HG03066 (cell line): ENCODE measurements at regions not wholly inside any gene's neighbourhood (a gene's known extent, or its start where the extent isn't known, plus 50 kb on each side); places are given as distances from the start of the nearest gene placed in this dataset.

Experiments used
- ATAC-seq: cut with Tn5 transposase; IDR thresholded peaks from one replicate; pipeline ENCODE4 v1.9.1; 2021; ENCODE audit warnings: low read depth; ENCODE audit not compliant: unreplicated experiment

- no peak for ATAC-seq
These were observed 310.1 kb downstream of the MYCN start for GRCh38 chr2:16250466-16250865.

- no peak for ATAC-seq
These were observed 309.7 kb downstream of the MYCN start for GRCh38 chr2:16250056-16250425.

DNA sequence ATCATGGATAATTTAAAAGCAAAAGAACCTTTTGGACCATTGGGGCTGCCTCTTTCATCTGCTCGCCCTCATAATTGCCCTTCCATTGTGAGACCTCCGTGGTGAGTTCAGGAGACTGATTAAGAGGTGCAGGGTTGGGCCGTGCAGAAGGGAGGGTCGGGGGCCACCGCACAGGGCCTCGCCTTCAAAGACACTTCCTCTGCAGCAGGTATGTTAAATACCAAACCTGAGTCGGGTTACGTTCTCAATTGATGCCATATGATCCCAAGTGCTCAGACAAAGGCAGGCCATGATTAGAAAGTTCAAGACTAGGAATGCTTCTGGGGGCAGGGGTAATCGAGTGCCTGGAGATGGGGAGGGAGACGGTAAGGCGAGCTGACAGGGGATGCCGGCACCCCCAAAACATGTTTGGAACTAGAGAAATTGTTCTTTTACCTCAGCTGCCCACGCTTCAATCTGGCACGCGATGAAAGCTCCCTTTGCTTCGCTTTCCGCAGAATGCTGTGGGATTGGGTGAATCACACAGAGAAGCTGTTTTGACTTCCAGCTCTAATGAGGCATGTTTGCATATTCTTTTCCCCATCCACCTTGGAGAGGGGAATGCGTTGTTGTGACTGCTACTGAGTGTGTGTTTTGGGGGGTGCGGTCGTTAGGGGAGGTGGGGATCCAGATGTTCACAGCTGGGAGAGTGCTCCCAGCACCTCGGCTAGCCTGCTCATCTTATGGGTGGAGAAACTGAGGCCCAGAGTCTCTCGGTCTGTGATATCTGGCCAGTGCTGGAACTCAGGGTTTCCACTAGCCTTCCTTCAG is 309.1 kb downstream of the MYCN start:
- no peak for ATAC-seq

- no peak for ATAC-seq
These were observed 308.3 kb downstream of the MYCN start for GRCh38 chr2:16248571-16249105.

GRCh38 chr2:16247326-16248122 is 307.2 kb downstream of the MYCN start:
- ATAC-seq = no peak

- no peak for ATAC-seq
These were observed 306.6 kb downstream of the MYCN start for GRCh38 chr2:16246911-16247310.

GRCh38 chr2:16246281-16246850 is 306.0 kb downstream of the MYCN start:
- ATAC-seq = no peak

DNA sequence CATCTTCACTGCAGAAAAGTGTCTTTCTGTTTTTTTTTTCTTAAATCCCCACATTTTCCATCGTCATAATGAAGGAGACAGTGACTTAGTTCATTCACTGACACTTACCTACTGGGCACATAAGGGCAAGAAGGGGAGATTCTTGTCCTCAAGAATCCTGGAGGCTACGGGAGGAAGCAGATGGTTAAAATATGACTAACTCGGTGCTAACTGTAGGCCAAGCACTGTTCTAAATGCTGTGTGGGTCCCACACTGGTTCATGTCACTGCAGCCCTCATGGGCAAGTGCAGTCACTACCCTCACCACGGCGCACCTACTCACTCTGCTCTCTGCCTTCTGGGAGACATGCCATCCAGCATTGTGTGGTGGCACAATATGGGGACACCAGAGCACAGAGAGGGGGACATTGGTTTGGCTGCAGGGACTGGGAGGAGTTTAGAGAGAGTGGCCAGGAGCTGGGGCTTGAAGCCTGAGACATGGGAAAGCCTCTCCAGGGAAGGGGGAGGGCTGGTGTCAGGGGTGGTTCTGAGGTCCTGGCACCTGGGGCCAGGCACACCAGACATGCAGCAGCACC is 305.2 kb downstream of the MYCN start:
- ATAC-seq = no peak

DNA sequence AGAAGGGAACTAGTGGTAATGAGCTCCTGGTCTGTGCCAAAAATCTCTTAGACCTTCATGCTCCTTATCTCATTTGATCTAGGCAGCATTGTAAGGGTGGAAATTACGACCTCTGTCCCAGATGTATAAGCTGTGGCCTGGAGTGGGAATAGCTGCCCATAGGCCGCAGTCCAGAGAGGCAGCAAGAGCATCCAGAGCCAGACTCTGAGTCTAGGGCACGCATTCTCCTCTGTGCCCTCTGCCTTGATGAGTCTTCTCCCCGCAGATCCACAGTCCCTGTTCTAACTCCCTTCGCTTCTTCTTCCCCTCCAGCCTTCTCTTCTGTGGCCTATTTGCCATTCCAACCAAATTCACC is 304.6 kb downstream of the MYCN start:
- no peak for ATAC-seq

DNA sequence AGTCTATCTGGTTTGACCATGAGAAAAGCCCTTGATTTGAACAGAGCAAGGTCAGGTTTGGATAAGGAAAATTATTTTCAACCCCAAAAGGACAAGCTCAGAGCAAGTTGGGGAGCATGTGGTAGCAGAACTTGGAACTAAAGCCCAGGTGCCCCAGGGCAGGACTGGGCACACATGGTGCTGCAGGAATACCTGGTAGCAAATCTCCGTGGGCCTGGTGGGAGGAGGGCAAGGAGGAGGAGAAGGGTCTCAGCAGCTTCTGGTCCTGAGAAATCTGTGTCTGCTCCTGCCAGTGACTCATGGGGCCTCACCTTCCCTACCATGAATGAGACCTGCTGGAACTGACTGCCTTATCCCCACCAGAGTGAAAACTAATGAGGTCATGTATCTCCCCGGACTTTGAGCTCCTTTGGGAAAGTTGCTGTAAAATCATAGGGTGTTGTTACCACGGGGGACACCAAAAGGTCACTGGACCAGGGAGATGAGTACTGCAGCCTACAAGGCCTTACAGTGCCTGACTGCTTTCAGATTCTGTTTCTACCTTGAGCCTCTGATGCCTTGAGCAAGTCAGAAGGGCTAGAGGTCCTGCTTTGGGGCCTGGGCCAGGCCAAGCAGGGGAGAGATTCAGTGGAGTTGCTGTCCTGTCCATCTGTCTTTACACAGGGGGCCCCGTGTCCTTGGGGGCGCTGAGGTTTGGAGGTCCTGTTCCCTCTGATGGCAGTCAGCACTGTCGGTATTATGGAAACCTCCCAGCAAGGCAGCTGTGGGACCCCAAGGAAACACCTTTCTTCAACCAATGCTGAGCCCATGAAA is 304.0 kb downstream of the MYCN start:
- no peak for ATAC-seq

- ATAC-seq = no peak
These were observed 303.2 kb downstream of the MYCN start for GRCh38 chr2:16243411-16243996.

DNA sequence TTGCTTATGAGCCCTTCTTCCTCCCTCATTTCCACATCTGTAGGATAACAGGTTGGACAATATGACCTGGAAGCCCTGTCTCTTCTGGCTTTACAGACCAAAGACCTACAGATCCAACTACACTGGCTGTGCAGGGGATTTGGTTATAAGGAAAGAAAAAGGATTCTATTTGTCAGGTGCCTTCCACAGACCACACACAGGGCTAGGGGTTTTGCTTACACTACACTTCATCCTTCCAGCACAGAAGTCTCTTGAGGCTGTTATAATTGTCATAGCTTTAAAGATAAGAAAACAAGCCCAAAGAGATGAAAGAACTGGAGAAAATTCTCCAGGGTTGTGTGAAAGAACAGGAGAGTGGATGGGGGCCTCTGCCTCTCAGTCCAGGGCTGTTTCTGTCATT is 302.6 kb downstream of the MYCN start:
- no peak for ATAC-seq

GRCh38 chr2:16241166-16242160 is 301.1 kb downstream of the MYCN start:
- ATAC-seq = no peak

DNA sequence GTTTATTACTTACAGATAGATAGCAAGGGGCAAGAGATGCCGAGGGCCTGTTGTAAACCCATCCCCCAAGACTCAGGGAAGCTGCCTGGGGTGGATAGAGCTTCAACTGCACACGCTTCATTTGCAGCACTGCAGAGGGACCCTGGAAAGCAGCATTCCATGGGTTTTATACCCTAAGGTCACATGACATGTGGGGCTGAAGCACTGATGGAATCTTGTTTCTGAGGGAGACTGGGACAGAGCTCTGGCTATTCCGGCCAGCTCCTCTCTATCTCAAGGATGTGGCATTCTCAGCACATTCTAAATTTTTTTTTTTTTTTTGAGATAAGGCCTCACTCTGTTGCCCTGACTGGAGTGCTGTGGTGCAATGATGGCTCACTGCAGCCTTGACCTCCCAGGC is 300.1 kb downstream of the MYCN start:
- ATAC-seq = no peak

- no peak for ATAC-seq
These were observed 299.0 kb downstream of the MYCN start for GRCh38 chr2:16239296-16239850.

DNA sequence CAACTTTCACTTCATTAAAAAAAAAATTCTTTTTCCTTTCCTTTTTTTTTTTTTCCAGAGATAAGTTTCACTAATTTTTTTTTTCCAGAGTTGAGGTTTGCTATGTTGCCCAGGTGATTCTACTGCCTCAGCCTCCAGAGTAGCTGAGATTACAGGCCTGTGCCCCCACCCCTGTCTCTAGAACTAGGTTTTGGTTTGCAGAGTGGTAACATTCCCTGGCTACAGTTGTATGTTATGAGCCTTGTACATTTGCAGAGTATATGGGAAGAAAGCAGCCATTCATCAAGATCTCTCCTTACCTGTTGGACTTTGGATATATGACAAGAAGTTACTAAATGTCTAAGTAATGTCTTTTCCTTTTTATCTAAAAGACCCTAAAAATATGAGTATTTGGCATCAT is 298.4 kb downstream of the MYCN start:
- no peak for ATAC-seq

DNA sequence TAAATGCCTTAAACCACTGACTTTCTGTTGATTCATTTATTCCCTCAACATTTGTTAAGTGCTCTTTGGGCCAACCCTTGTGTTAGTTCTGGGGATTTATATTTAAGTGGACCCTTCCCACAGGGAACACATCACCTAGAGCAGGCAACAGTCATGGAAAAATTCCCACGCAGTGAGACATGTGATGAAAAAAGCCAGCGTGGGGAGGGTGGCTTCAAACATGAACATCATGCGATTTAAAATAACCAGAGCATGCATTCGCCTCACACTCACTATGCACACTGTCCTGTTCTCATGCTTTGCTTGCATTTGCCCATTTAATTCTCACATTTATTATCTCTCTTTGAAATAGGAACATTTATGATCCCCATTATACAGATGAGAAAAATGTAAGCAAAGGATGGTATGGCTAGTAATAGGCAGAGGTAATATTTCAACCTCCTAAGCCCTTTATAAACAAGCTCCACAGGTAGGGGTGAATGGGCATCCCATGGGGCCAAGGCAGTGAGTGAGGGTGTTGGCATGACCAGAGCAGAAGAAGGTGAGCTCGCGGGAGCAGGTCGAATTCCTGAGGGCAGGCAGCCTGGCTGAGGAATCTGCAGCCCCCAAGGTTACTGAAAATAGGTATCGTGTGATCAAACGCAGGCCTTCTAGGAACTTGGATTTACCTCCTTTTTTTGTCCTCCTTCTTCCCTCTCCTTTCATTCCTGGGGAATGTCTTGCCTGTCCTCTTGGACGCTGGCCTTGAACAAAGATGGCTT is 297.8 kb downstream of the MYCN start:
- ATAC-seq = no peak

DNA sequence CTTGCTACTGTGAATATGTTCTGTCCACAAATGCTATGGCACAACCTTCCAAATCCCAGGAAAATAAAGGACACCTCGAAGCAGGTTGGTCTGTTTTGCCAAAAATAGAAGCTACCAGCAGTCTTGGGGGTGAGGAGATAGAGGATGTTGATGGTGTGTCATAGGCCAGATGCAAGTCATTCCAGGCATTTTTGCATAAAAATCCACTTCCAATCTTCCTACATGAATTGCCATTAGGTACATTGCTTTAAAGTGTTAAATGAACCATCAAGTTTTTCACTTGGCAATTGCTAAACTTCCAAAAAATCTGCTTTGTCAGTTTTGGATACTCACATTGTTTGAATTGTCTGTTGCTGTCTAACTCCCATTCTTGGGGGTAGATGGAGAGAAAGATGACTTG is 295.4 kb downstream of the MYCN start:
- no peak for ATAC-seq
